ENCODE measurements at regions not wholly inside any gene's neighbourhood (a gene's known extent, or its start where the extent isn't known, plus 50 kb on each side); places are given as distances from the start of the nearest gene placed in this dataset.

DNA sequence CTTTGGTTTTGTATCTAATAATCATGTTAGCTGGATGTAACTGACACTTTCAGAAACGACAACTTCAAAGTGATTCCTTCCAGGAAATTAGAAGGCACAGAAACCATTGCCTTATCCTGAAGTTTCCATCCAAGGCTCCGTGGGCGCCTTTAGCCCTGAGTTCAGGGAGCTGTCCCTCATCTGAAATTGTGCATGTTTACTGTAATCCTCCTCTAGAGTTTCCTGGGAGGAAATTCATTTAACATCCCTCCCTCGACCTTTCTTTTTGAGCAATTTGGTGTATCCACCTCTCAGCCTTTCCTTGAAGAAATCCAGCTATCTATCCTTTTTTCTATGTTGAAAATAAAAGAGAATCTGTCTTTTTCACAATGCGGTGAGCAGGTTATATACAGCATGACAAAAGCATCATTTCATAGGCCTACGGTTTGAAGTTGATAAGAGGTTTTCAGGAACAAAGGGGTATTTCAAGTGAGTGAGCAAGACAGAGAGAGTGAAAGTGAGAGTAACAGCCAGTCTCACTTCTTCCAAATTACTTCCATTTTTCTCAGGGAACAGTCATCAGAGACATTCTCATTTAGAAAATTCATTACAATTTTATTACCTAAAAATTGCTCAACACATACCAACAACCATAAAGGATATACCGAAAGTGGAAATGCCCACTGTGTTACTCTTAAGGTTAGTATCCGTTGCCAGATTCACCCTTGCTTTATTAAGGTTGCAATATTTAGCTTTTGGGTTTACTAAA lies 167.3 kb downstream of the MREG start:
- H3K27ac ChIP-seq = no peak overlapping the region
- H3K27me3 ChIP-seq = no peaks in the 10 kb centered on the region
- no peak overlapping the region for H3K4me3 ChIP-seq
- no peak for DNase-seq
- no peaks in the 10 kb centered on the region for H3K36me3 ChIP-seq
- H3K4me1 ChIP-seq = no peaks in the 10 kb centered on the region
- H3K9me3 ChIP-seq = no peaks in the 10 kb centered on the region
- TF ChIP-seq POLR2A (IDR thresholded peaks at IDR 0.05) = no peak
- TF ChIP-seq, protein P1, sequence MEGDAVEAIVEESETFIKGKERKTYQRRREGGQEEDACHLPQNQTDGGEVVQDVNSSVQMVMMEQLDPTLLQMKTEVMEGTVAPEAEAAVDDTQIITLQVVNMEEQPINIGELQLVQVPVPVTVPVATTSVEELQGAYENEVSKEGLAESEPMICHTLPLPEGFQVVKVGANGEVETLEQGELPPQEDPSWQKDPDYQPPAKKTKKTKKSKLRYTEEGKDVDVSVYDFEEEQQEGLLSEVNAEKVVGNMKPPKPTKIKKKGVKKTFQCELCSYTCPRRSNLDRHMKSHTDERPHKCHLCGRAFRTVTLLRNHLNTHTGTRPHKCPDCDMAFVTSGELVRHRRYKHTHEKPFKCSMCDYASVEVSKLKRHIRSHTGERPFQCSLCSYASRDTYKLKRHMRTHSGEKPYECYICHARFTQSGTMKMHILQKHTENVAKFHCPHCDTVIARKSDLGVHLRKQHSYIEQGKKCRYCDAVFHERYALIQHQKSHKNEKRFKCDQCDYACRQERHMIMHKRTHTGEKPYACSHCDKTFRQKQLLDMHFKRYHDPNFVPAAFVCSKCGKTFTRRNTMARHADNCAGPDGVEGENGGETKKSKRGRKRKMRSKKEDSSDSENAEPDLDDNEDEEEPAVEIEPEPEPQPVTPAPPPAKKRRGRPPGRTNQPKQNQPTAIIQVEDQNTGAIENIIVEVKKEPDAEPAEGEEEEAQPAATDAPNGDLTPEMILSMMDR (IDR thresholded peaks at IDR 0.05) = no peak

DNA sequence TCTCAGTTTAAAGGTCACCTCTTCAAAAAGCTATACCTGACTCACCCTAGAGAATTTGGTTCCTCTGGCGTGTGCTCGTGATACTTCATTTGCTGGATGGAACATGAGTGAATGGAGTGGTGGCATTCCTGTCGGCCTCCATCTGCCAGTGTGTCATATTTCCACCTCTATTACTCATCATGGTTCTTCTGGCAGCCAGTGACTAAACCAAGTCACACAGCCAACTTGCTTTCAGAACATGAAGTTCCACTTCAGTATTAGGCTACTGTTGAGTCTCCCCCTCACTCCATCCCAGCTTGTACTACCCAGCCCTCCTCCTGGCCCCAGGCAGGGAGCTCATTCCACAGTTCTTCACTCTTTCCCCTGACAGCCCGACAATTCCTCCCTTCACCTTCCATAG lies 169.8 kb downstream of the MREG start:
- Histone ChIP-seq H3K36me3 (no peaks in the 10 kb centered on the region), H3K4me3 (no peak overlapping the region), H3K9me3 (no peaks in the 10 kb centered on the region), H3K27ac (no peak overlapping the region), H3K4me1 (no peaks in the 10 kb centered on the region), H3K27me3 (no peaks in the 10 kb centered on the region)
- no peak for DNase-seq
- TF ChIP-seq POLR2A (IDR thresholded peaks at IDR 0.05) = no peak
- TF ChIP-seq, protein P1 (IDR thresholded peaks at IDR 0.05) = no peak

DNA sequence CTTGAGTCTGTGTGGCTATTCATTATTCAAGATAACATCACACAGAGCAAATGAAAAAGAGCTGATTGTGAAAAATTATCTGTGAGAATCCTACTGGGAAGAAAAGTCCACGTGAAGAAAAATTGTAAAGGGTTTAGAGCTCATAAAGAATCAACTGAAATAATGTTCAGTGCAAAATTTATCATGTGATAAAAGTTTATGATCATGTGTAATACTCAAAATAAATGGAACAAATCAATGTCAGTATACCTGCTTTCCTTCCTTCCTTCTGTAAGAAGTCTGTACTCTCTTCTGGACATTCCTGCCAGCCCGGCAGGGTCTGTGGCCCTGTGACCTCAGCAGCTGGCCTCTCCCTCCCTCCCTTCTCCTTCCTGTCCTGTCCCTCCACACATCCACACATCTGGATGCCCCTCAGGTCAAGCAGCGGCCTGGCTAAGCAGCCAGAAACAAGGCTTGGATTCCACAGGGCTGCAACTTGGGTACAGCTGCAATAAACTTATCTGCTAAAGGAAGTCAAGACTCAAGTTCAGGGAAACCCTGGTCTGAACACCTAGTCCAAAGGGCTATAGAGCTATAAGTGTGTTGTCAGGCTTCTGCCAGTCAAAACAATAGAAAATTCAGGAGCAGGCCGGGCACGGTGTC lies 172.1 kb downstream of the MREG start:
- no peak for DNase-seq
- TF ChIP-seq, protein P1 (IDR thresholded peaks at IDR 0.05) = no peak
- TF ChIP-seq POLR2A (IDR thresholded peaks at IDR 0.05) = no peak
- no peak overlapping the region for H3K4me3 ChIP-seq
- H3K4me1 ChIP-seq = no peaks in the 10 kb centered on the region
- H3K9me3 ChIP-seq = no peaks in the 10 kb centered on the region
- H3K27me3 ChIP-seq = no peaks in the 10 kb centered on the region
- no peaks in the 10 kb centered on the region for H3K36me3 ChIP-seq
- H3K27ac ChIP-seq = no peak overlapping the region

DNA sequence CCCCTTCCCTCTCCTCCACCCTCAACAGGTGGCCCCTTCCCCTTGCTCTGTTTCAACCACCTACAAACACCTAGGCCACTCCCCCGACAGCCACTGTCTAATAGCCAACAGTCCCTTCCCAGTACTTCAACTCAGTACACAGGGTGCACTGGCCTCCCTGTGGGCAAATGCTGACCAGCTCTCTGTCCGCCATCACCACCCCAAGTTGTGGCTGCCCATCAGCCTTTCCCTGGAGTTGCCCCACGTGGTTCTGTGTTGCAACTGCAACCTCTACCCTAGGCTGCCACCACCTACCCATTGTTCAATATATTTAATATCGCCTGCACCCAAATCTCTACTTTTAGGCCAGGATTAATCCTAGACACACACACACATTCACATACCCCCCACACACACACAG lies 173.5 kb downstream of the MREG start:
- Histone ChIP-seq H3K27me3 (no peaks in the 10 kb centered on the region), H3K36me3 (no peaks in the 10 kb centered on the region), H3K4me1 (no peaks in the 10 kb centered on the region), H3K4me3 (no peak overlapping the region), H3K27ac (no peak overlapping the region), H3K9me3 (no peaks in the 10 kb centered on the region)
- DNase-seq = no peak
- no peak for TF ChIP-seq POLR2A (IDR thresholded peaks at IDR 0.05)
- TF ChIP-seq, protein P1 (IDR thresholded peaks at IDR 0.05) = no peak

DNA sequence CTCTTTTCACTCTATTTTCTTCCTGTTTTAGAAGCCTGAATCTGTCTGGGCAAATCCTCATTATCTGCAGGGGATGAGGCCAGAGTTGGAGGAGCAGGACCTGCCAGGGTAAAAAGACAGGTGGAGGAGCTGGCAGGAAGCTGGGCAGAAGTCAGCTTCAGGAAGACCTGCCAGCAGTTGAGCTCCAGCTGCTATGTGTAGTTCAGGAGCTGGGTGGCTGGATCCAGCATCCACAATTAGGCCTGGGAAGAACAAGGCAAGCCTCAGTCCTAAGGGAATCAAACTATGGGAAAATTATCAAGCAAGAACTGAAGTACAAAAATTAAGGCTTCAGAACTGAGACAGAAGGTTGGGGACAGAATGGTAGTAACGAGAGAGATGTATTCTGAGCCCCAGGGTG lies 174.0 kb downstream of the MREG start:
- no peaks in the 10 kb centered on the region for H3K27me3 ChIP-seq
- H3K4me1 ChIP-seq = no peaks in the 10 kb centered on the region
- no peak for DNase-seq
- H3K9me3 ChIP-seq = no peaks in the 10 kb centered on the region
- H3K36me3 ChIP-seq = no peaks in the 10 kb centered on the region
- no peak for TF ChIP-seq POLR2A (IDR thresholded peaks at IDR 0.05)
- no peak overlapping the region for H3K4me3 ChIP-seq
- H3K27ac ChIP-seq = no peak overlapping the region

DNA sequence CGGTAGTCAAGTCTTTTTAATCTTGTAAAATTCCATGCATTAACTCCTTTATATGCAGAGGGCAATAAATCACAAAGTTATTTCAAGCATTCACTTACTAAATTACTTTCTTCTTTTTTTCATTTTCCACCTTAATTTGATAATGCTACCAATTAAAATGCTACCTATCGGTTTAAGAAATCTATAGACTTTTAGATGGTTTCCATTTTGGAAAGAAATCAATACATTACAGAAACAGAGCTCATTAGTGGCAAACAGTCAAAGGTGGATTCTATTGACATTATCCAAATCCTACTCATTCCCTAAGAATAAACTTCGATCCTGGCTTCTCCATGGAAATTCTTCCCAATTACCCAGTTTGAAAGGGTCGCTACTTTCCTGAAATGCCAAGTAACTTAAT lies 176.5 kb downstream of the MREG start:
- no peaks in the 10 kb centered on the region for H3K36me3 ChIP-seq
- no peaks in the 10 kb centered on the region for H3K27me3 ChIP-seq
- TF ChIP-seq POLR2A (IDR thresholded peaks at IDR 0.05) = no peak
- TF ChIP-seq, protein P1 (IDR thresholded peaks at IDR 0.05) = no peak
- DNase-seq = no peak
- no peak overlapping the region for H3K27ac ChIP-seq
- peaks cover 0 to 2% (median 0%) of the 10 kb centered on the region in 4 donors for H3K4me1 ChIP-seq
- H3K9me3 ChIP-seq = no peaks in the 10 kb centered on the region
- H3K4me3 ChIP-seq = no peak overlapping the region
